ENCODE measurements at regions not wholly inside any gene's neighbourhood (a gene's known extent, or its start where the extent isn't known, plus 50 kb on each side); places are given as distances from the start of the nearest gene placed in this dataset.

DNA sequence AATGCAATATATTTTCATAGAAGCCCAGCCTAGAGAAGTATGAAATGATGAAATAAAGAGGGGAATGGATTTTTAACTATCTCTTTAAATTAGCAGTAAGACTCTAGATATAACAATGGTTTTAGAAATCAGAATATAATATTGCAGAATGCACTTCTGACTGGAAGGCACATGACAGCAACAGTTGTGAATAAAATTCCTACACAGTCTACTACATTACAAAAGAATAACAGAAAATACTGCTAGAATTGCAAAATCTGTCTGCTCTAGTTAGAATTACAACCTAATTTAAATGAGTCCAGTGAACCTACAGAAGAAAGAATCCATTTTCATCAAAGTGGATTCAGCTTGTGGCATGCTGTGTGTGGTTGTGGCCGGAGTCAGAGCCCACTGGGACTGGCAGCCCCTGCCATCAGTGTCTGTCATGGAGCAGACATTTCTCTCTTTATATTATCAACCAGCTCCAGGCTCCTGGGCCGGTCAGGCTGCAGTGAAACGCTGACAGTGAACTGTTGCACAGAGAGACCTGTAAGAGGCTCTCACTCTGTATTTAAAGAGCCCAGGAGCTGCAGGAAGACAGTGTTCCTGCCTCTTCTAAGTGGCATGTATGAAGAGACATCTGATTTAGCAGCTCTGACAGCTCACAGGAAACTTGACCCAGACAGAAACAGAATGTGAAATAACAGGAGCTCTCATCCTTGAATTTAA is 1523.8 kb upstream of the CADM2 start:
- no peaks in the 10 kb centered on the region for H3K9me3 ChIP-seq (ENCODE audit: control insufficient read depth, low read length)
- peaks cover 6% of the 10 kb centered on the region for H3K4me1 Mint-ChIP-seq
- WGBS, 2 experiments (ENCODE audit: insufficient coverage in 1 of 2, insufficient read length in 1 of 2): 31 to 64% methylated on average over 2 to 3 of the region's 3 CpGs
- no peak overlapping the region for H3K27ac Mint-ChIP-seq
- no peak overlapping the region for H3K4me3 ChIP-seq (ENCODE audit: low read length)
- H3K36me3 Mint-ChIP-seq (ENCODE audit: low read depth): no peaks in the 10 kb centered on the region
- no peak overlapping the region for H3K9ac ChIP-seq (ENCODE audit: extremely low read depth, low read length, poor library complexity, severe bottlenecking)
- no peak overlapping the region for H3K4me3 Mint-ChIP-seq
- H3K36me3 ChIP-seq (ENCODE audit: control insufficient read depth, insufficient read depth, low read length): no peaks in the 10 kb centered on the region
- no peak for TF ChIP-seq CTCF (conservative IDR thresholded peaks at IDR 0.05)
- peak; percentile 62 for DNase-seq
- no peaks in the 10 kb centered on the region for H3K4me1 ChIP-seq (ENCODE audit: control insufficient read depth, insufficient read depth, low read length)
- no peaks in the 10 kb centered on the region for H3K27me3 Mint-ChIP-seq (ENCODE audit: insufficient read depth)
- no peaks in the 10 kb centered on the region for H3K27me3 ChIP-seq (ENCODE audit: control insufficient read depth, insufficient read depth, low read length, poor library complexity, severe bottlenecking)
- H3K9me3 Mint-ChIP-seq: no peaks in the 10 kb centered on the region
- H3K27ac ChIP-seq (ENCODE audit: low read depth, low read length): peak overlapping the region; percentile 64

GRCh38 chr3:83438188-83438587 is 1520.6 kb upstream of the CADM2 start:
- H3K27ac Mint-ChIP-seq: no peak overlapping the region
- no peak overlapping the region for H3K9ac ChIP-seq (ENCODE audit: extremely low read depth, low read length, poor library complexity, severe bottlenecking)

DNA sequence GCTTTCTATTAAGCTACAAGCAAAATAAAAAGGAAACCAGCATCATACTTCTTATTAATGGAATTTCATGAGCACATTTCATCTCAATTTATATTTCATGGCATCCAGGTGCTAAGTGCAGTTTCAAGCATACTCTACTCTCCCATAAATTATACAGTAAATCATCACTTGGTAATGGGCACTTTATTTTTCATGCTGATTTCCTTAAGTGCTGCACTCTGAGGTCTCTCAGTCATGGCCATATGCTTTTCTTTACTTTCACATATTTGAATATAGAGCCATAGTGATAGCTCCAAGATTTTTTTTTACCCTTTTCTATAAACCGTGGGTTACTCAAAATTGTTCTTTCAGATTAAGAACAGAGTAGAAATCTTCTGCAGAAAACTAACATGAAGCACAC is 1505.7 kb upstream of the CADM2 start:
- H3K9me3 Mint-ChIP-seq: no peaks in the 10 kb centered on the region
- peaks cover 6% of the 10 kb centered on the region for H3K4me1 Mint-ChIP-seq
- Histone ChIP-seq H3K9me3 (ENCODE audit: control insufficient read depth, low read length) (no peaks in the 10 kb centered on the region), H3K9ac (ENCODE audit: extremely low read depth, low read length, poor library complexity, severe bottlenecking) (no peak overlapping the region), H3K36me3 (ENCODE audit: control insufficient read depth, insufficient read depth, low read length) (no peaks in the 10 kb centered on the region), H3K27me3 (ENCODE audit: control insufficient read depth, insufficient read depth, low read length, poor library complexity, severe bottlenecking) (no peaks in the 10 kb centered on the region), H3K4me3 (ENCODE audit: low read length) (no peak overlapping the region), H3K27ac (ENCODE audit: low read depth, low read length) (no peak overlapping the region), H3K4me1 (ENCODE audit: control insufficient read depth, insufficient read depth, low read length) (peaks cover 6% of the 10 kb centered on the region)
- DNase-seq: no peak
- H3K36me3 Mint-ChIP-seq (ENCODE audit: low read depth): no peaks in the 10 kb centered on the region
- no peaks in the 10 kb centered on the region for H3K27me3 Mint-ChIP-seq (ENCODE audit: insufficient read depth)
- H3K27ac Mint-ChIP-seq: no peak overlapping the region
- H3K4me3 Mint-ChIP-seq: no peak overlapping the region
- WGBS, 2 experiments (ENCODE audit: insufficient coverage in 1 of 2, insufficient read length in 1 of 2): 96% methylated on average over 1 of the region's 1 CpG; no CpG with 5 or more reads in 1 of the 2 experiments
- TF ChIP-seq CTCF (conservative IDR thresholded peaks at IDR 0.05): no peak

More at GRCh38 chr3:83438188-83438587, 1520.6 kb upstream of the CADM2 start:
- H3K36me3 Mint-ChIP-seq (ENCODE audit: low read depth): no peaks in the 10 kb centered on the region
- DNase-seq: no peak
- H3K27me3 ChIP-seq (ENCODE audit: control insufficient read depth, insufficient read depth, low read length, poor library complexity, severe bottlenecking): no peaks in the 10 kb centered on the region
- H3K4me3 ChIP-seq (ENCODE audit: low read length): no peak overlapping the region
- no peak overlapping the region for H3K27ac ChIP-seq (ENCODE audit: low read depth, low read length)
- WGBS, 2 experiments (ENCODE audit: insufficient coverage in 1 of 2, insufficient read length in 1 of 2): 100% methylated on average over 1 of the region's 1 CpG; no CpG with 5 or more reads in 1 of the 2 experiments
- H3K27me3 Mint-ChIP-seq (ENCODE audit: insufficient read depth): no peaks in the 10 kb centered on the region
- no peaks in the 10 kb centered on the region for H3K9me3 Mint-ChIP-seq
- H3K4me1 Mint-ChIP-seq: peaks cover 4% of the 10 kb centered on the region
- H3K4me3 Mint-ChIP-seq: no peak overlapping the region
- no peak for TF ChIP-seq CTCF (conservative IDR thresholded peaks at IDR 0.05)
- no peaks in the 10 kb centered on the region for H3K4me1 ChIP-seq (ENCODE audit: control insufficient read depth, insufficient read depth, low read length)
- H3K9me3 ChIP-seq (ENCODE audit: control insufficient read depth, low read length): no peaks in the 10 kb centered on the region
- H3K36me3 ChIP-seq (ENCODE audit: control insufficient read depth, insufficient read depth, low read length): no peaks in the 10 kb centered on the region
